ENCODE measurements at regions not wholly inside any gene's neighbourhood (a gene's known extent, or its start where the extent isn't known, plus 50 kb on each side); places are given as distances from the start of the nearest gene placed in this dataset.

DNA sequence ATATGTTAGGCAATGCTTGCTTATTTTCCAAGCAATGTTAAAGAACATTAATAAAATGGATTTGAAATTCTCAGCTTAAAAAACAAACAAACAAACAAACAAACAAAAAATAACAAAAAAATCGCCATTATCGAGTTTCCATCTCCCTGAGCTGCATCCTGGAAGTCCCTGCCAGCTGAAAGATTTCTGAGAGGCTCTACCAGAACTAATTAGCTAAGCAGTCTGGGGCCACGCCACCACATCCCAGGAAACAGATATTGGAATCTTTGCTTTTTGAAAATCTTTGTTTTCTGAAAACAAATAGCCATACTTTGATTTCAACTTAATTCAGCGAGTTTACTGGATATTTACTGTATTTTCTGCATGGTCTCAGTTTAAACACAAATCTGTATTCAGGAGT lies 143.6 kb downstream of the LSMEM1 start:
- H3K4me3 ChIP-seq: no peak overlapping the region

GRCh38 chr7:112630565-112630964 lies 149.8 kb downstream of the LSMEM1 start:
- H3K9me3 ChIP-seq: no peaks in the 10 kb centered on the region
- TF ChIP-seq CTCF (IDR thresholded peaks at IDR 0.05): no peak
- no peak for DNase-seq (ENCODE audit: low spot score)
- H3K4me3 ChIP-seq: no peak overlapping the region
- no peaks in the 10 kb centered on the region for H3K36me3 ChIP-seq
- no peaks in the 10 kb centered on the region for H3K4me1 ChIP-seq
- no peak overlapping the region for H3K27ac ChIP-seq
- no peaks in the 10 kb centered on the region for H3K27me3 ChIP-seq

More for the DNA sequence above, 143.6 kb downstream of the LSMEM1 start:
- Histone ChIP-seq H3K4me1 (no peaks in the 10 kb centered on the region), H3K27me3 (no peaks in the 10 kb centered on the region), H3K36me3 (no peaks in the 10 kb centered on the region), H3K27ac (no peak overlapping the region), H3K9me3 (no peaks in the 10 kb centered on the region)
- no peak for DNase-seq (ENCODE audit: low spot score)
- no peak for TF ChIP-seq CTCF (IDR thresholded peaks at IDR 0.05)

DNA sequence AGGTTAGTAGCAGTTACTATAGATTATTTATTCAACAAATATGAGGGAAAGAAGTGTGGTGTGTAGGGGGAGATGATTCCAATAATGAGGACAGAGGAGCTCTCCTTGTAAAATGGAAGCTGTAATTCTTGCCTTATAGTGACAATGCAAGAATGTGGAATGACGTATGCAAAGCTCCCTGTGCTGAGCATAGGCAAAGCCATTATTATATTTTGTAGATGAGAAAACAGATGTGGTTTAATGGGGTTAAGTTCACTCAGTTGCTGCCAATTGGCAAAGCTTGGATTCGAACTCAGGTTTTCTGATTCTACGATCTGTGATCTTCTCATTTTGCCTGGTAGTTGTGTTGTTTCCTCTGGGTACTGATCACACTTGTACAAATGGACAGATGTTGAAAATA lies 153.3 kb downstream of the LSMEM1 start:
- Histone ChIP-seq H3K9me3 (no peaks in the 10 kb centered on the region), H3K27me3 (no peaks in the 10 kb centered on the region), H3K36me3 (no peaks in the 10 kb centered on the region), H3K4me1 (no peaks in the 10 kb centered on the region), H3K27ac (no peak overlapping the region), H3K4me3 (no peak overlapping the region)
- TF ChIP-seq CTCF (IDR thresholded peaks at IDR 0.05): no peak
- no peak for DNase-seq (ENCODE audit: low spot score)

GRCh38 chr7:112635742-112636141 lies 154.5 kb downstream of the TMEM168 start:
- Histone ChIP-seq H3K4me3 (no peak overlapping the region), H3K4me1 (no peaks in the 10 kb centered on the region), H3K27me3 (no peaks in the 10 kb centered on the region), H3K27ac (no peak overlapping the region), H3K9me3 (no peaks in the 10 kb centered on the region), H3K36me3 (no peaks in the 10 kb centered on the region)
- no peak for TF ChIP-seq CTCF (IDR thresholded peaks at IDR 0.05)
- no peak for DNase-seq (ENCODE audit: low spot score)

DNA sequence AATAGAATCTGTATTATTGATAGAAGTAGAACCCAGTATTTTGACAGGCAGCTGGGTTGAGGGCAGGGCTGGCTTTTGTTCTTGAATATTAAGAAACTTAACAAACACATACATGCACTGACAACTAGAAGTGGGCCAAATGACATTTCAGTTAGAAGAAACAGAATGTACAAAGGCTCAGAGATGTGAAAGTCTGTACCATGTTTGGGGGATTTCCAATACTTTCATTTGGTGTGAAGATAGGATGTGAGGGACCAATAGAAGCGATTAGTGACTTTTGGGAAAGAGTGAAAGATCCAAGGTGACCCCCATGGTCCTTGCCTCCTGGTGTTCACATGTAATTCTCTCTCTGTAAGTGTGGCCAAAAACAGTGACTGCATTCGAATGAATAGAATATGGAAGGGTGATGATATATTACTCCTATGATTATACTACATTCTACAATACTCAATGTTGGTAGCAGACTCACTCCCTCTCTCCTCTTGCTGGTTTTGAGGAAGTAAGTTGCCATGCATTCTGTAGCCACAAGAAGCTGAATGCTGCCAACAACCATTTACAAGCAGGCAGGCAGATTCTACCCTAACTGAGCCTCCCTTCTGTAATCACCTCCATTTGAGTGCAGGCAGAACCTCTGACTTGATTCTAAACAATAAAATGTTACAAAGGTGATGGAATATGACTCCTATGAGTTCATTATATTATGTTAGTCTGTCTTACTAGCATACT lies 151.4 kb downstream of the TMEM168 start:
- H3K4me3 ChIP-seq: no peak overlapping the region
- H3K9me3 ChIP-seq: peaks cover 0 to 12% of the 10 kb centered on the region in 2 donors
- DNase-seq (ENCODE audit: low spot score): no peak
- H3K4me1 ChIP-seq: no peaks in the 10 kb centered on the region
- no peaks in the 10 kb centered on the region for H3K27me3 ChIP-seq
- H3K27ac ChIP-seq: no peak overlapping the region
- no peaks in the 10 kb centered on the region for H3K36me3 ChIP-seq
- TF ChIP-seq CTCF (IDR thresholded peaks at IDR 0.05): no peak

- no peak for TF ChIP-seq CTCF (IDR thresholded peaks at IDR 0.05)
- H3K27me3 ChIP-seq: no peaks in the 10 kb centered on the region
- H3K4me3 ChIP-seq: no peak overlapping the region
- peaks cover 0 to 12% of the 10 kb centered on the region in 2 donors for H3K9me3 ChIP-seq
- H3K27ac ChIP-seq: no peak overlapping the region
- no peaks in the 10 kb centered on the region for H3K36me3 ChIP-seq
- H3K4me1 ChIP-seq: no peaks in the 10 kb centered on the region
- no peak for DNase-seq (ENCODE audit: low spot score)
Measured at GRCh38 chr7:112640685-112641084, 149.5 kb downstream of the TMEM168 start.

Measured in right atrium auricular region (tissue), 2 donors.